ENCODE measurements at regions not wholly inside any gene's neighbourhood (a gene's known extent, or its start where the extent isn't known, plus 50 kb on each side); places are given as distances from the start of the nearest gene placed in this dataset.

- no peak for DNase-seq
Observed at GRCh38 chr12:77619425-77619824, 211.3 kb upstream of the NAV3 start.

- no peak for DNase-seq
Observed at GRCh38 chr12:77617818-77618217, 212.9 kb upstream of the NAV3 start.

- DNase-seq, result no peak
Observed at GRCh38 chr12:77615332-77615731, 215.4 kb upstream of the NAV3 start.

GRCh38 chr12:77613411-77613810 is 217.3 kb upstream of the NAV3 start:
- no peak for DNase-seq

GRCh38 chr12:77610446-77610845 is 220.2 kb upstream of the NAV3 start:
- no peak for DNase-seq

- no peak for DNase-seq
Observed at GRCh38 chr12:77609016-77609415, 221.7 kb upstream of the NAV3 start.

- no peak for DNase-seq
Observed at GRCh38 chr12:77608271-77608824, 222.3 kb upstream of the NAV3 start.

- DNase-seq, result no peak
Observed at GRCh38 chr12:77606348-77606747, 224.3 kb upstream of the NAV3 start.

GRCh38 chr12:77603946-77604345 is 226.7 kb upstream of the NAV3 start:
- no peak for DNase-seq

- no peak for DNase-seq
Observed at GRCh38 chr12:77601069-77601468, 229.6 kb upstream of the NAV3 start.

GRCh38 chr12:77600468-77600843 is 230.2 kb upstream of the NAV3 start:
- no peak for DNase-seq

GRCh38 chr12:77599782-77600467 is 230.8 kb upstream of the NAV3 start:
- DNase-seq, result no peak

GRCh38 chr12:77594366-77594765 is 236.3 kb upstream of the NAV3 start:
- no peak for DNase-seq

GRCh38 chr12:77592836-77593235 is 237.9 kb upstream of the NAV3 start:
- no peak for DNase-seq

GRCh38 chr12:77591959-77592743 is 238.5 kb upstream of the NAV3 start:
- DNase-seq, result no peak

- DNase-seq, result no peak
Observed at GRCh38 chr12:77590306-77590705, 240.4 kb upstream of the NAV3 start.

GRCh38 chr12:77584860-77585259 is 245.8 kb upstream of the NAV3 start:
- no peak for DNase-seq

GRCh38 chr12:77578466-77579220 is 252.1 kb upstream of the NAV3 start:
- no peak for DNase-seq

- no peak for DNase-seq
Observed at GRCh38 chr12:77577791-77578190, 252.9 kb upstream of the NAV3 start.

- no peak for DNase-seq
Observed at GRCh38 chr12:77575376-77575919, 255.2 kb upstream of the NAV3 start.

GRCh38 chr12:77572371-77572770 is 258.3 kb upstream of the NAV3 start:
- no peak for DNase-seq

GRCh38 chr12:77571768-77572167 is 258.9 kb upstream of the NAV3 start:
- no peak for DNase-seq

- DNase-seq, result no peak
Observed at GRCh38 chr12:77571127-77571526, 259.6 kb upstream of the NAV3 start.

All from CD4-positive, alpha-beta T cell treated with Interferon alpha-2 for 1 hour (primary cell).